ENCODE measurements at regions not wholly inside any gene's neighbourhood (a gene's known extent, or its start where the extent isn't known, plus 50 kb on each side); places are given as distances from the start of the nearest gene placed in this dataset.
"Not testable (repeated sequence)": the region's sequence is repeated elsewhere in the genome, so short reads cannot be mapped to it uniquely, and the experiment has no call there.

- Histone ChIP-seq H3K4me2 (ENCODE audit: low read length) (no peak overlapping the region), H3F3A (ENCODE audit: insufficient read depth, low read length) (no peaks in the 10 kb centered on the region), H3K9me3 (ENCODE audit: low read length) (no peaks in the 10 kb centered on the region), H3K36me3 (ENCODE audit: insufficient read depth, low read length) (no peaks in the 10 kb centered on the region), H3K4me3 (ENCODE audit: low read depth, low read length, poor library complexity, severe bottlenecking) (no peak overlapping the region), H3K27ac (ENCODE audit: low read depth, low read length, poor library complexity, severe bottlenecking) (no peak overlapping the region), H3K79me2 (ENCODE audit: insufficient read depth, low read length) (no peaks in the 10 kb centered on the region), H4K20me1 (ENCODE audit: insufficient read depth, low read length) (no peaks in the 10 kb centered on the region), H3K9me2 (ENCODE audit: low read depth, low read length) (no peaks in the 10 kb centered on the region), H2AFZ (ENCODE audit: low read length) (no peak overlapping the region), H3K9ac (ENCODE audit: low read length) (no peak overlapping the region), H3K27me3 (ENCODE audit: insufficient read depth, low read length) (no peaks in the 10 kb centered on the region), H3K4me1 (ENCODE audit: insufficient read depth, low read length, severe bottlenecking) (no peaks in the 10 kb centered on the region)
- TF ChIP-seq CTCF (IDR thresholded peaks at IDR 0.05; ENCODE audit: low read length) (no peak), EZH2 (IDR thresholded peaks at IDR 0.05; ENCODE audit: borderline replicate concordance, low read length) (no peak)
Measured at GRCh38 chr4:30191902-30192301, 528.3 kb upstream of the PCDH7 start.

- TF ChIP-seq CTCF (IDR thresholded peaks at IDR 0.05; ENCODE audit: low read length) (no peak), EZH2 (IDR thresholded peaks at IDR 0.05; ENCODE audit: borderline replicate concordance, low read length) (no peak)
- Histone ChIP-seq H3K36me3 (ENCODE audit: insufficient read depth, low read length) (no peaks in the 10 kb centered on the region), H3K79me2 (ENCODE audit: insufficient read depth, low read length) (no peaks in the 10 kb centered on the region), H3K9me3 (ENCODE audit: low read length) (no peaks in the 10 kb centered on the region), H3K9ac (ENCODE audit: low read length) (no peak overlapping the region), H2AFZ (ENCODE audit: low read length) (no peak overlapping the region), H3K9me2 (ENCODE audit: low read depth, low read length) (no peaks in the 10 kb centered on the region), H3K27ac (ENCODE audit: low read depth, low read length, poor library complexity, severe bottlenecking) (no peak overlapping the region), H4K20me1 (ENCODE audit: insufficient read depth, low read length) (no peaks in the 10 kb centered on the region), H3K4me1 (ENCODE audit: insufficient read depth, low read length, severe bottlenecking) (no peaks in the 10 kb centered on the region), H3F3A (ENCODE audit: insufficient read depth, low read length) (no peaks in the 10 kb centered on the region), H3K4me3 (ENCODE audit: low read depth, low read length, poor library complexity, severe bottlenecking) (no peak overlapping the region), H3K27me3 (ENCODE audit: insufficient read depth, low read length) (no peaks in the 10 kb centered on the region), H3K4me2 (ENCODE audit: low read length) (no peak overlapping the region)
Measured at GRCh38 chr4:30207389-30207788, 512.8 kb upstream of the PCDH7 start.

- H3K27me3 ChIP-seq (ENCODE audit: insufficient read depth, low read length) = no peaks in the 10 kb centered on the region
- H3K4me3 ChIP-seq (ENCODE audit: low read depth, low read length, poor library complexity, severe bottlenecking) = no peak overlapping the region
- H3K79me2 ChIP-seq (ENCODE audit: insufficient read depth, low read length) = no peaks in the 10 kb centered on the region
- no peak overlapping the region for H3K9ac ChIP-seq (ENCODE audit: low read length)
- H3F3A ChIP-seq (ENCODE audit: insufficient read depth, low read length) = no peaks in the 10 kb centered on the region
- no peak overlapping the region for H2AFZ ChIP-seq (ENCODE audit: low read length)
- no peaks in the 10 kb centered on the region for H3K36me3 ChIP-seq (ENCODE audit: insufficient read depth, low read length)
- no peaks in the 10 kb centered on the region for H3K4me1 ChIP-seq (ENCODE audit: insufficient read depth, low read length, severe bottlenecking)
- no peak overlapping the region for H3K4me2 ChIP-seq (ENCODE audit: low read length)
- no peaks in the 10 kb centered on the region for H4K20me1 ChIP-seq (ENCODE audit: insufficient read depth, low read length)
- H3K9me3 ChIP-seq (ENCODE audit: low read length) = no peaks in the 10 kb centered on the region
- no peak for TF ChIP-seq EZH2 (IDR thresholded peaks at IDR 0.05; ENCODE audit: borderline replicate concordance, low read length)
- TF ChIP-seq CTCF (IDR thresholded peaks at IDR 0.05; ENCODE audit: low read length) = no peak
- no peaks in the 10 kb centered on the region for H3K9me2 ChIP-seq (ENCODE audit: low read depth, low read length)
- no peak overlapping the region for H3K27ac ChIP-seq (ENCODE audit: low read depth, low read length, poor library complexity, severe bottlenecking)
Measured at GRCh38 chr4:30208731-30209435, 511.3 kb upstream of the PCDH7 start.

GRCh38 chr4:30215973-30216372, 504.2 kb upstream of the PCDH7 start:
- not testable (repeated sequence) for H3K9me2 ChIP-seq (ENCODE audit: low read depth, low read length); H3K36me3 ChIP-seq (ENCODE audit: insufficient read depth, low read length); H3K27me3 ChIP-seq (ENCODE audit: insufficient read depth, low read length)

More at GRCh38 chr4:30215973-30216372, 504.2 kb upstream of the PCDH7 start:
- H3K4me3 ChIP-seq (ENCODE audit: low read depth, low read length, poor library complexity, severe bottlenecking); H2AFZ ChIP-seq (ENCODE audit: low read length); H3F3A ChIP-seq (ENCODE audit: insufficient read depth, low read length); H3K79me2 ChIP-seq (ENCODE audit: insufficient read depth, low read length); H4K20me1 ChIP-seq (ENCODE audit: insufficient read depth, low read length); H3K27ac ChIP-seq (ENCODE audit: low read depth, low read length, poor library complexity, severe bottlenecking); H3K4me1 ChIP-seq (ENCODE audit: insufficient read depth, low read length, severe bottlenecking); H3K4me2 ChIP-seq (ENCODE audit: low read length); H3K9ac ChIP-seq (ENCODE audit: low read length); H3K9me3 ChIP-seq (ENCODE audit: low read length): not testable (repeated sequence)
